ENCODE measurements at regions not wholly inside any gene's neighbourhood (a gene's known extent, or its start where the extent isn't known, plus 50 kb on each side); places are given as distances from the start of the nearest gene placed in this dataset.

DNA sequence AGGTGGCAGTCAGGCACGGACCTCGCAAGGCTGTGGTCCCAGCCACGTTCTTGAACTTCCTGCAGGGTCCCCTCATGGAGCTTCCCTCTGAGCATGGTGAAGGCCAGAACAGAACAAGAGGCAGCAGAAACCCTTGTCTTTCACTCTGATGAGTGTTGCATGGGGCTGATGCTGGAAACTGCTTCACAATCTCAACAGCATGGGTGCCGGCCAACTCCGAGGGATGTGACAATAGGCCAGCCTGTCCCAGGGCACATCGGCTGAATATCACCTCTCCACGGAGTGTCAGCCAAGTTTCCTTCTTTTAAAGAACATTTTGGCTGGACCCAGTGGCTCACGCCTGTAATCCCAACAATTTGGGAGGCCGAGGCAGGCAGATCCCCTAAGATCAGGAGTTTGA, 173.9 kb downstream of the FOXO1 start:
- ATAC-seq: peak; percentile 98
- intact Hi-C loops (cut with micrococcal nuclease): no loop called here
- peak; percentile 84 for DNase-seq

DNA sequence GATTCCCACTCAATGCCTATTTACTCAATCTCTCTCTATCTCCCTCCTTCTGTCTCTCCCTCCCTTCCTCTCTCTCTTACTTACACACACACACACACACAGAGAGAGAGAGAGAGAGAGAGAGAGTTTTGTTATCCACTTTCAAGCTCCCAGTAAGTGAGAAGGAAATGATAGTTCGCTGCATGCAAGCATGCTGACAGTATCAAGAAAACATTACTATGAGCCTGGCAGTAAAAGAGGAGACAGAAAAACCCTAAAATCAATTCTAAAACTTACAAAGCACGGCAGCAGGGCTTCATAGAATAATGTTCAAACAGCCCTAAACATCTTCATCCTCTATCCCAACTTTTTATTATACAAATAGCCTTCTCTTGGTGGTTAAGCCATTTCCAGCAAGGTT, 171.9 kb downstream of the FOXO1 start:
- intact Hi-C loops (cut with micrococcal nuclease): no loop called here
- peak; percentile 19 for ATAC-seq
- no peak for DNase-seq

DNA sequence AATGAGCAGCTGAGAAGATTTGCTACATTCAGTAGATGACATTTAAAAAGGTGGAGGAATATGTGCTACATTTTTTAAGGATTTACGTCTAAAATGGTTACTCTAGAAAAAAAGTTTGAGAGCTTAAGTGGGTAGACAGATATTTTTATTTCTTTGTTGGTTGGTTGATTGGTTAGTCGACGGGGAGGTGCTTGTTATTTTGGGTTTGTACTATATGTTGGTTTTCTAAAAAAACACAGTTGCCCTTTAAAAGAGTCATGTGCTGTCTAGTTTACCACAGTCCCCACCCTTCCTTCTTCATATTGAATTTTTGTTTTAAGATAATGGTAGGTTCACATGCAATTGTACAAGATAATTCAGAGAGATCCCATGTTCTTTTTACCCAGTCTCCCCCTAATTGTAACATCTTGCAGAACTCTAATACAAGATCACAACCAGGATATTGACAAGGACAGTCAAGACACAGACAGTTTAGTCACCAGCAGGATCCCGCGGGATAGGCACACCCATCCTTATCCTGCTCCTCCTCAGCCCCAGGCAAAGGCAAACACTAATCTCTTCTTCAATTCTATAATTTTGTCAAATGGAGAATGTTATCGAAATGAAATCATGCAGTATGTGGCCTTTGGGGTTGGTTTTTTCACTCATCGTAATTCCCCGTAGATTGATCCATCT, 171.4 kb downstream of the FOXO1 start:
- ATAC-seq (no peak), DNase-seq (no peak)
- intact Hi-C loops (cut with micrococcal nuclease): no loop called here

DNA sequence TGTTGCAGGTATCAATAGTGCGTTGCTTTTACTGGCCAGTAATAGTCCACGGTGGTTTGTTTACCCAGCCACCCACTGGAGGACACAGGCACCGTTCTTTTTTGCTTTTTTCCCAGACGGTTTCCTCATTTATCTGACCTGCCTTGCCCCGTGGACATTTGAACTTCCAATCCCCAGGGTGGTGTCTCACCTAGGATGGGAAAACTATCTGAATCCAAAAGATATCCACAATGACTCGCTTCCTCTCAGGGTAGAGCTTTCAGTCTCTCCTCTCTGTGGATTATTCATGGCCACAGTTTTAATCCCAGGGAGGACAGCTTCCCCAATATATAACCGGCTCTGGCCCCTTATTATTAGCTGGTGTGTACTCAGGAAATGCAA, 170.8 kb downstream of the FOXO1 start:
- intact Hi-C loops (cut with micrococcal nuclease): no loop called here
- ATAC-seq (no peak), DNase-seq (no peak)

- intact Hi-C loops (cut with micrococcal nuclease): no loop called here
- DNase-seq (no peak), ATAC-seq (no peak)
Observed at GRCh38 chr13:40496035-40496810, 170.2 kb downstream of the FOXO1 start.

DNA sequence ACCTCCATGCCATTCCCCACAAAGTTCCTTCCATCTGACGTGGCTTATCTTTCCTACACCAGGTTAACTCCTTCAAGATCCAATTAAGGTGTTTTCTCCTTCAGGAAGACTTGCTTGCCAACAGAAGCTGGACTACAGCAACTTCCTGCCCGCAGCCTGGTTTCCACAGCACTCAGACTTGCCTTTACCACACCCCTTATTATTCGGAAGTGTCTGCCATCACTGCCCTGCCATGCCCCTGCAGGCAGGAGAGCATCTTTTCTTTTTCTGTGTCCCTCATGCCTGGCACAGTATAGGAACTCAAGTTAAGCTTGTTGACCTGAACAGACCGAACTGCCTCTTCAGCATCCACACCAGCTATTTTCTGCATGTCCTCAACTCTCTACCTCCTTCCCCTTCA, 168.0 kb downstream of the FOXO1 start:
- DNase-seq (no peak), ATAC-seq (no peak)
- intact Hi-C loops (cut with micrococcal nuclease): no loop called here

DNA sequence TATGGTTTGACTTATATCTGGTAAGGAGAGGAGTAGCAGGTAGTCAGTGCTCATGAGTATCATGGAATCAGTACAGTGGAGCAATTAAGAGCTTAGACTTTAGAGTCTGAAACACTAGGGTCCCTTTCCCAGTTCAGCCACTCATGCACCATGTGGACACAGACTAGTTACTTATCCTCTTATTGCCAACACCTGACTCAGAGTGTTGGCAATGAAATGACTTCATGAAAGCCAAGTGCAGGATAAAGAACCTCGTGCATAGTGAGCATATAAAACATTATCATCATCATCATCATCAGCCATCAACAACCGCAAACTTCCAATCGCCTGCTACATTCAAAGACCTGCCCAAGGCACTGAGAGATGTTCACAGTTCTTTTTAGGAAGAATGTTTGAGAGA, 164.2 kb downstream of the FOXO1 start:
- ATAC-seq: no peak
- intact Hi-C loops (cut with micrococcal nuclease): no loop called here
- no peak for DNase-seq

GRCh38 chr13:40503011-40503410, 163.4 kb downstream of the FOXO1 start:
- ATAC-seq: no peak
- no peak for DNase-seq
- intact Hi-C loops (cut with micrococcal nuclease): no loop called here

- no peak for ATAC-seq
- no peak for DNase-seq
- intact Hi-C loops (cut with micrococcal nuclease): no loop called here
Observed at GRCh38 chr13:40503966-40504591, 162.4 kb downstream of the FOXO1 start.

DNA sequence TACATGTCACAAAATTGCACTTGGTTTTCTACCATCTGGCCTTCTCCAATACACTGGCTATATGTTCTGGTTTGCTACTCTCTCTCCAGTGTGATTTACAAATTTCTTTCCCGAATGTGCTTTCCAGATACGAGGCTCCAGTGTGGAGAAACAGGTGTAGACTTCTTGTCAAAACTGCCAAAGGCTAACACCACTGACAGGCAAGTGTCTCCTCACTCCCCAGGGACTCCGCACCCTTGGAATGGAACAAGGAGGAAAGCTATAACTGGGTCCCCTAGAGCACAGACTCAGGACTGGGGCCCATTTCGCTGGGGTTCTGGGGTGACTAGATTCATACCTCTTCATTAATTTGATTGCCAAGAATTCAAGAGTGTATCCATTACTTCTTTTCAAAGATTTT, 161.8 kb downstream of the FOXO1 start:
- intact Hi-C loops (cut with micrococcal nuclease): no loop called here
- ATAC-seq (no peak), DNase-seq (no peak)

- no peak for DNase-seq
- no peak for ATAC-seq
- intact Hi-C loops (cut with micrococcal nuclease): no loop called here
Observed at GRCh38 chr13:40505196-40505595, 161.2 kb downstream of the FOXO1 start.
